ENCODE measurements at regions not wholly inside any gene's neighbourhood (a gene's known extent, or its start where the extent isn't known, plus 50 kb on each side); places are given as distances from the start of the nearest gene placed in this dataset.

DNA sequence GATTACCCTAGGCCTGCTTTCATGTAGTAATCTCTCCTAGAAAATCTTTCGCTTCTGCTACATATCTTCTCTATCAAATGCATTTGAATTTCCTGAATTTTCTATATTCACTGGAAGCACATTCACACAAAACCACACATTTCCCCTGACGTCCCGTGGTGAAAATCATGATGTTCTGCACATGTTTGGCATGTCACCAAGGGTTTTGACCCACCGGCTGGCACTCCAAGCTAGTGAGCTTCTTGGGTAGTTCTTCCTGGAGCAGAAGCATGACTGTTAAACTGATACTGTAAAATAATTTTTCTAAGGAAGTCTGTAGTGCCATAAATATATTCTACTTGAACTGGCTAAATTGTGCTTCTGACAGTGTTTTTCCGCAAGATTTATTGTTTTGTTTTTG is 510.1 kb upstream of the SLC8A1 start:
- TF ChIP-seq, protein P1, sequence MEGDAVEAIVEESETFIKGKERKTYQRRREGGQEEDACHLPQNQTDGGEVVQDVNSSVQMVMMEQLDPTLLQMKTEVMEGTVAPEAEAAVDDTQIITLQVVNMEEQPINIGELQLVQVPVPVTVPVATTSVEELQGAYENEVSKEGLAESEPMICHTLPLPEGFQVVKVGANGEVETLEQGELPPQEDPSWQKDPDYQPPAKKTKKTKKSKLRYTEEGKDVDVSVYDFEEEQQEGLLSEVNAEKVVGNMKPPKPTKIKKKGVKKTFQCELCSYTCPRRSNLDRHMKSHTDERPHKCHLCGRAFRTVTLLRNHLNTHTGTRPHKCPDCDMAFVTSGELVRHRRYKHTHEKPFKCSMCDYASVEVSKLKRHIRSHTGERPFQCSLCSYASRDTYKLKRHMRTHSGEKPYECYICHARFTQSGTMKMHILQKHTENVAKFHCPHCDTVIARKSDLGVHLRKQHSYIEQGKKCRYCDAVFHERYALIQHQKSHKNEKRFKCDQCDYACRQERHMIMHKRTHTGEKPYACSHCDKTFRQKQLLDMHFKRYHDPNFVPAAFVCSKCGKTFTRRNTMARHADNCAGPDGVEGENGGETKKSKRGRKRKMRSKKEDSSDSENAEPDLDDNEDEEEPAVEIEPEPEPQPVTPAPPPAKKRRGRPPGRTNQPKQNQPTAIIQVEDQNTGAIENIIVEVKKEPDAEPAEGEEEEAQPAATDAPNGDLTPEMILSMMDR (IDR thresholded peaks at IDR 0.05) = no peak
- TF ChIP-seq EZH2 (IDR thresholded peaks at IDR 0.05) = no peak
- no peak for TF ChIP-seq EZH2phosphoT487 (IDR thresholded peaks at IDR 0.05)

Measured in neural progenitor cell (in vitro differentiated cells).